ENCODE measurements at regions not wholly inside any gene's neighbourhood (a gene's known extent, or its start where the extent isn't known, plus 50 kb on each side); places are given as distances from the start of the nearest gene placed in this dataset.

DNA sequence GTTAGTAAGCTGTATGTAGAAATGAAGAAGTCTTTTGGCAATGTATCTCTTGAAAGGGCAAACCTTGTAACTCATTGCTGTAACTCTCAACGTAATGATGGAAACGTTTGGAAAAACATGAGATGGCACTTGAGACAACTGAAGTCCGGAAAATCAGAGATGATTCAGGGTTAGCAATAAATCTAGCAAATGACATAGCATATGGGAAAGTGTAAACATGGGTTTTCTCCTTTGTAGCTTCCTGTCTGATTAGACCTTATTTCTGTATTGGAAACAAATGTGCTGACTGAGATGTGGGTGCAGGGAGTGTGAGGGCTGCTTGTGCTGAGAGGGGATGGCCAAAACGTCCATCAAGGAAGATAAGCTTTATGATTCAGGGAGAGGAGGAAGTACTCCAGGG lies 110.7 kb upstream of the FAM20A start:
- intact Hi-C loops (cut with DNase I): no loop called here
- DNase-seq: no peak

DNA sequence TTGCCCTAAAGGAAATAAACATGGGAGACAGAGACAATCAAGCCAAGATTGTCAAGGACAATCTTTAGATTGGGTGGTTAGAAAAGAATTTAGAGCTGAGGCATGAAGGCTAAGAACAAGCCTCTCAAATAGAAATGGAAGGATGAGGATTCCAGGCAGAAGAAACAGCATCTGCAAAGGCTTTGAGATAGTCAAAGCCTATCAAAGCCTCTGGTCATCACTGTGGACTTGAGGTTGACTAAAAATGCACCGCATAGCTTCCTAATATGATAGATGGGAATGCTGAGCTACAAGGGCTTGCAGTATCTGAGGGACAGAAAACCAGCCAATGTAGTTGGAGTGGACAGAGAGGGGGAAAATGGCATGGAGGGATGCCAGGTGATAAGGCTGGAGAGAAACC lies 109.8 kb upstream of the FAM20A start:
- intact Hi-C loops (cut with DNase I): no loop called here

DNA sequence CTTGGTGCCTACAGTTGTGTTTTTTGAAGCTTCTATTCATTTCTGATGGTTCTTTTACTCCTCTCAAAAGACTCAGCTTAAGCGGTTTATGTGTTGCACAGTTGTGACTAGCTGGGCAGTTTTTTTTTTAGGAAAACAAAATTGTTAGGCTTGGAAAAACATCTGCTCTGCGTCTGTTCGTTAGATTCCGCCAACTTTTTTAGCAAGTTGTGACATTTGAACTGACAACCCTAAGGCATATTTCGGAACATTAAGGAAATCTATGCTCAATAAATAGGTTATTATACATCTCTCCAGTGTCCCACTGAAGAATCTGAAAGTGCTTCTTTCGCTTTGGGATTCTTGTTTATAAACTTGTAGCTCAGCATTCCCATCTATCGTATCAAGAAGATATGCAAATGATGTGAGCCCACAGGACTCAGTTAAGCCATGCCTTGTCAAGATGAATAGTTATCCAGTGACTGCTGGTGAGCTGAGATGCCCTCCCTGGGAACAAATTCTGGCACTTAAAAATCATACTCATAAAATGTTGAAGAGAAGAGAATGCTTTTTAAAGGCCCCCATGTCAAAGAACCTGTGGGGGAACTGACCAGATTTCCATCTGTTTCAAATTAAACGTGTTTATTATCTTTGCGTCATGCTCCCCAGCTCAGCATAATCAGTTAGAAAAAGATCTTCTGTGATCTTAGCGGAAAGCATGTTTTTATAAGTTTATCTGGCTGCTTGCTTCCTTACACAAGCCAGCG lies 109.0 kb upstream of the FAM20A start:
- intact Hi-C loops (cut with DNase I): no loop called here
- DNase-seq: no peak

More for the DNA sequence above, 109.8 kb upstream of the FAM20A start:
- no peak for DNase-seq

DNA sequence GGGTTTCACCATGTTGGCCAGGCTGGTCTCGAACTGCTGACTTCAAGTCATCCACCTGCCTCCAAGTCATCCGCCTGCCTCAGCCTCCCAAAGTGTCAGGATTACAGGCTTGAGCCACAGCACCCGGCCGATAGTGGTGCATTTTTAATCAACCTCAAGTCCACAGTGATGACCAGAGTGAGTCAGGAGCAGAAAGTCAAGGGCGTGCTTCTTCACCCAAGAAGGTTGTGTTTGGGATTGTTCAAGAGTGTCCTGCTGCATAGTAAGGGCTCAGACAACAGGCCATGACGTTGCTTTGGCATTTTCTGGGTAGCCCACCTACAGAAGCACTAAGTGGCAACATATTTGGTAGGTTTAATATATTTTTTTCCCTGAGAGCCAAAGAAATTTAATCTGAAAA lies 108.3 kb upstream of the FAM20A start:
- no peak for DNase-seq
- intact Hi-C loops (cut with DNase I): no loop called here

DNA sequence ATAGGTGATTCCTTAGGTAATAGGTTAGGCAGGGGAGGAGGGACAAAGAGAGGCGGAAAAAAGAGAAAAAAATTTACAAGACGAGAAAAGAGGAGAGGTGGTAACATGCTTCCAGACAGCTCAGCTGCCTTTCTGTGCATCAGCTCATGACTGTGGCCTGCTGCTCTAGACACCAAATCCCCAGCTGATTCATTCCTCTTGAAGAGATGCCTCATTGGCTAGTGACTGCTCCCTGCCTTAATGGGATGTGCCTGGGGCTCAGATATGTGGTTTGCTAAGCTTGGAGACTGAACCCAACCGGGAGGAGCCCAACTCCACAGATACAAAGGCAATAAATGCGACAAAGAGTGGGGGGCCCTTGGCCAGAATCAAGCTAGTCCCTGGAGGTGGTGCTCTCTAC lies 105.9 kb upstream of the FAM20A start:
- peak in 5 of 42 donors; percentile 1 to 41 (median 16) for DNase-seq
- intact Hi-C loops (cut with DNase I): no loop called here

DNA sequence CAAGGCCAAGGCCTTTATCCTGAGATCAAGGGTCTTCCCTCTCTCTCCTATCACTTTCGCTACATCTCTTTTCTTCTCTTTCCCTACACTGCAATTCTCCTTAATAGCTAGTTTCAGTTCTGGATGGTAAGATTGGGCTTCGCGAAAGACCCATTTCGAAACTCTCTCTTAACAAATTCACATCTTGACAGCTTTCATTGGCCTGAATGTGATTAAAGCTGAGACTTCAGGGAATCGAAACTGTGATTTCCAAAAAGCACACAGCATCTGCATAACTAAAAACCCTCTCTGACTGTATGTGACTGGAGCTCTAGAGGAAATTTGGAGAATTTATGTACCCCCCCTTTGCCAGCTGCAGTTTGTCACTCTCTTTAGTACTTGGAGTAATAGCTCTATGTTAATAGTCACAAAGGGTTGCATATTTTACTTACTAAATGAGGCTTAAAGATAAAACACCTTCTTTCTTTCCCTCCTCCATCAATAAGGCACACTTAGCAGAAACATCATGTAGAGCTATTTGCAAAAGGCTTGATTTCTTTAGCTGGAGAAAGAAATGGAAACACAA lies 105.3 kb upstream of the FAM20A start:
- intact Hi-C loops (cut with DNase I): no loop called here
- DNase-seq: peak in 1 of 42 donors; percentile 4

DNA sequence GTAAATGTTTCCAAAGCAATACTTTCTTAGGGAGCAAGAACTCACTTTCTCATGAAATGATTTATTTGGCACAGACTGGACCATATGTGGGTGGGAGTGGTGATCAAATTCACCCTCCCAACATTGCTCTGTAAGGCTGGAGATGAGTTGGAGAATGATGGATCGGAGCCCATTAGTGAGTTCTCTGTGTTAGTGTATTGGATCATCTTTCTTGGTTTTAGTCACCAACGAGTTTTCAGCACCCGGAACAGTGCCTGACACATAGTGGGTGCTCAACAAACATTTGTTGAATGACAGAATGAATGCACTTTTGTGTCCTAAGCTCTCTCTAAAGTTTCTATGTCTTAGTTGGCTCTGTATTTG lies 104.5 kb upstream of the FAM20A start:
- DNase-seq: no peak
- intact Hi-C loops (cut with DNase I): no loop called here

DNA sequence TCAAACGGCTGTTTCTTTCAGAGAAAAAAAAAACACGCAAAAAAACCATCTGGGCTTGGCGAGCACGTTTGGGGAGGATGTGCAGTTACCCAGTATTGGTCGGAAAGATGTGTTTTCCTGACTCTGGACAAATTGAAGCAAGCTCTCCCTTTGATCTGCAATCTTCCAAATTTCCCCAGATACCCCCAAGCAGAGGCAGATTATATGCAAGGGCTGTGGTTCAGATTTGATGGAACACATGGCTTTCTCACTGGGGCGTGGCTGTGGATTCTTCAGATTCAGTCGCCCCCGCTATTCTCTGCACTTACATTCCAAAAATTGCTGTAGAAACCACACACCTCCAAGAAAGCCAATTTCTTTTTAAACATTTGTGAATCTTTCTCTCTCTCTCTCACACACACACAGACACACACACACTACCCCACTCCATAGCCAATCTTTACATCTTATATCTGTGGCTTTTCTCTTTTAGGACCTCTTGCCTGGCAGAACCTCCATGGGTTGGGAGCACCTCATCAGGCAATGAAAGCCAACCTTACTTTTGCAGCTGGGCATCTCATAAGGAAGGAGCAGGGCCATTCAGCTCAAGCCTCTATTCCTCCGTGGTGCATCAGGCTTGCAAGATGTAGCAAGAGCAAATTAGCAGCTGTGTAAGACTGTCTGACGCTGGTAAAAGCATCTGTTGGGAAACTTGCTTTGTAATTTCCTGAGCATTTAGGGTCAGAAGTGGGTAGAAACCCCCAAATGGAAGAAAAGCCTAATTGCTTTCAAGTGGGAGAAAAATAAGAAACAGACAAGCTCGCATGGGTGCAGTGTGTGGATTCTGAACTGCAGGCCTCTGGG lies 103.9 kb upstream of the FAM20A start:
- DNase-seq: peak in 34 of 42 donors; percentile 4 to 76 (median 32)
- intact Hi-C loops (cut with DNase I): no loop called here

DNA sequence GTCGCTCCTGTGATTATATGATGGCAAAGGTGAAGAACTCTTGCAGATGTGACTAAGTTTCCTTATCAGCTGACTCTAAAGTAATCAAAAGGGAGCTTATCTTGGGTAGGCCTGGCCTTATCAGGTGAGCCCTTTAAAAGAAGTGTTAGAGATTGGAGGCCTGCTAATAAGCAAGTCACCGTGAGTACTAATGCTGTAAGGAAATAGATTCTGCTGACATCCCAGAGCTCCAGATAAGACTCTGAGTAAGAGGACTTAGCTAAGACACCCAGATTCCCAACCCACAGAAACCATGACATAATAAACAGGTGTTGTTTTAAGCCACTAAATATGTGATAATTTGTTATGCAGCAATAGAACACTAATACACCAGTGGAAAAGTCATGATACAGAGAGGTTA lies 99.9 kb upstream of the FAM20A start:
- intact Hi-C loops (cut with DNase I): no loop called here
- no peak for DNase-seq

DNA sequence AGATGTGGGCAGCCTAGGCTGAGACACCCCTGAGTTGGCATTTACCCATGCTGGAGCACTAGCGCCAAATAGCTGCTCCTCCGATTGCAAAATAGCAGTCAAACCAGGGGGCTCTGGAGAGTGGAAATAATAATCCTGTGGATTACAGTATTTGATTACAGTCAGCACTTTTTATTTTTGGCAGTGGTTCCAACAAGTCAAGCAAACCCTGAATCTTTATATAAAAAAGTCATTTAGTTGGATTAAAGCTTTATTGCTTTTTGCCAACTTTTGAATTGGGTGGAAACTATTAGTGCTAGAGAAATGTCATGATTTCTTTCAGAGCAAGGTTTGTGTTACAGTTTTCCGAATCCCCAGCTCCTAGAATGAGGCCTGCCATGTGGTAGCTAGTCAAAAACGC lies 99.3 kb upstream of the FAM20A start:
- intact Hi-C loops (cut with DNase I): no loop called here

DNA sequence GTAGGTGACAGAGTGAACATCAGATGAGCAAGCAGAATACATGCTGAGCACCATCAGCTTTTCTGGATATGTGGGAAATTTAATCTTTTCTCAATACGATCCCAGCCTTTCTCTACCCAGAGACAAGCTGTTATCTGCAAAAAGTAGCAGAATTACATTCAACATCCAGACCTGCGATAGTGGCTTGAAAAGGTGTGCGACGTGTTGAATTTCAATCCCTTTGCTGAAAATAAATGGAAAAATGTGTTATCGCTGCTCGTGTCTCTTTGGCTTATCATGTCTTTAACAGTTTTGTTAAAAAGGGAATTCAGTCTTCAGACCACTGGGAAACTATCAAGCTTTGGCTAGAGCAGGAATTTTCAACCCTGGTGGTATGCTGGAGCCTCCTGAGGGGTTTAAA lies 98.8 kb upstream of the FAM20A start:
- DNase-seq: no peak
- intact Hi-C loops (cut with DNase I): no loop called here

More for the DNA sequence above, 99.3 kb upstream of the FAM20A start:
- DNase-seq: no peak

DNA sequence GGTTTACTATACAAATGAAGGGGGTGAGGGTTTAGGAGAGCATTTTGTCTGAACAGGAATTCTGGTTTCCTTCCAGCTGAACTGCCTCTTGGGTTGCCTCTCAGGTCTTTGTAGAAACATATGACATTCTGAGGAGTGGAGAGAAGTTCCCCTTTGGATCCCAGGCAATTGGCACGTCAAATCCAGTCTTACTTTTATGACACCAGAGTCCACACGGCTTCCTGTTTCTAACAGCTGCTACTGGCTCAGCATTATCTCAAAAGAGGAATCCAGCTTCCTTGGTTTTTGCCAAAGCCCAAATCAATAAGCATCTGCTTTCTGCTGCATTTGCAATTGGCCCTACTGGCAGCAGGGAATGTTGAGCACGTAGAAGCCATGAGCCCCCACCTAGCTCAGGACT lies 97.6 kb upstream of the FAM20A start:
- peak in 6 of 42 donors; percentile 3 to 26 (median 10) for DNase-seq
- intact Hi-C loops (cut with DNase I): no loop called here

DNA sequence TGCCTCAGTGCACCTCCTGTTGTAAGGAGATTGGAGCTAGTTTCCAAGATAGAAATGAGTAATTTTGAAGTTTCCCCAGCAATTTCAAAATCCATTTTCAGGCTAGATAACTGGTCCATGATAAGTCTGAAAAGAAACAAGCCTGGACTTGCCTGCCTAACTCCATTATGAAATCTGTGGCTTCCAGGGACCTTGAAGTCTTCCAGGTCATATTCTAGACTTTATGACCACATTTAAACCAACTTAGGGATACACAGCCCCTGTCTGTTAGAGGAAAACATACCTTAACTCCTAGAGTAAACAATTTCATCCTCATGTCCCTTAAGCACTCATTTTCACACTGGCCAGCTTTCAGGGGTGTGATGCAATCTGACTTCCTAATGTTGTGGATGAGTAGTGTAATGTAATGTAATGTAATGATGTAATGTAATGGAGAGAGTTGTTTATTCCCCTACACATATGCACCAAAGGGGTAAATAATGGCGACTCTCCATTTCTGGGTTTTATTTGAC lies 96.7 kb upstream of the FAM20A start:
- intact Hi-C loops (cut with DNase I): no loop called here
- DNase-seq: no peak

DNA sequence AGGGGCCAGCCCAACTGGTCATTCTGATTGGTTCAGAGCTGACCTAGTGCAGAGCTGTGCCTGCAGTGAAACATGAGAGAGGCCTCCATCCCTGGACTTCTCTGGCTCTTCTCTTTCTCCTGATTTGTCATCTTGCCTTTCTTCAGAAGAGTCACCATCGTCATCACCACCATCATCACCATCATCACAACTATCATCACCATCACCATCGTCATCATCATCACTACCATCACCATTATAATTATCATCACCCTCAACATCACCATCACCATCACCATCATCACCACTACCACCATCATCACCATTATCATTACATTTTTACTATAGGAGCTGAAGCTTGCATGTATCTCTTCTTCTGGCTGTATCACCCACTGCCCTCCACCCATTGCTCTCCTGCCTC lies 94.5 kb upstream of the FAM20A start:
- intact Hi-C loops (cut with DNase I): no loop called here
- no peak for DNase-seq

DNA sequence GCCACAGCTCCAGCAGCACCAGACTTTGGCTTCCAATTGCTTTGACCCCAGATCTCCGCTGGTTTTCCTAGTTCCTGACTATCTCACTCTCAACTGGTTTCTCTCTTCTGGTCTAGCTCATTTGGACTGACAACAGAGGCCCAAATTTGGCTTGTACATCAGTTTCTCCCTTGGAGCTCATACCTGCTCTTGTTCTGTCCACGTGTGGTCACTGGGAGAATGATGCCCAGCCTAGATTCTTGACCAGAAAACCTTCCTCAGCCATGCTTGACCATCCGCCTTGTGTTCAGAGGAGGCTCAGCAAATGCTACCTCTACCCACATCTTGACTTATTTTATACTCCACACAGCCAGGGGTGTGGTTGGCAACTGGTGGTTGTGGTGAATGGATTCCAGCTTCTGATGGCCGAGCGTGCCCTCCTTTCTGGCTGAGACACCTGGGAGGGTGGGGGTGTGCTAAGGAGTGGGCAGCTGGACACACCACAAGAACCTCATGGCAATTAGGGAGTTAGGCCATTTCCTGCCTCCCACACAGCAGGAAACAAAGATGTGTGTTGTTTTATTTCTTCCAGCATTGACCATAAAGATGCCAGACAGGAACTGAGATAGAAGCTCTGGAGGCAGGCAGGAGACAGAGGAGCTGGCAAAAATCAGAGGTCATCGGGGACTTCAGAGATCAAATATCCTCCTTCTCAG lies 93.8 kb upstream of the FAM20A start:
- intact Hi-C loops (cut with DNase I): no loop called here
- no peak for DNase-seq

DNA sequence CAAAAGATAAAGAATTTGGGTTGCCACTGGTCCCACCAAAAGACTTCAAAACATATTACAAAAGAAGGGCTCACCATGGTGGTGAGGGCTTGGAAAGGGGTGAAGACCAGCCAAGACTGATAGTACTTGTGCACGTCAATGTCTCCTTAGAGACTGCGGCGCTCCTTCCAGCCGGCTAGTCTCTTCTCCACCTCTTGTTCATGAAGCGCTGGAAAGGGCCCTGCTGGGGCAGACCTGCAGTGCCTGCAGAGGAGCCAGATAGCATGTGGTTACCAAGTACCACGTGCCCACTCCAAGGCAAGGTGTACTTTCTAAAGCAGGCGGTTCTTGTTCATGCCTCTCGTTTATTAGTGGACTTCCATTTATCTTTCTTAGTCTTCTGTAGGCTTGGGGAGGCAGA lies 92.7 kb upstream of the FAM20A start:
- intact Hi-C loops (cut with DNase I): no loop called here
- DNase-seq: no peak

DNA sequence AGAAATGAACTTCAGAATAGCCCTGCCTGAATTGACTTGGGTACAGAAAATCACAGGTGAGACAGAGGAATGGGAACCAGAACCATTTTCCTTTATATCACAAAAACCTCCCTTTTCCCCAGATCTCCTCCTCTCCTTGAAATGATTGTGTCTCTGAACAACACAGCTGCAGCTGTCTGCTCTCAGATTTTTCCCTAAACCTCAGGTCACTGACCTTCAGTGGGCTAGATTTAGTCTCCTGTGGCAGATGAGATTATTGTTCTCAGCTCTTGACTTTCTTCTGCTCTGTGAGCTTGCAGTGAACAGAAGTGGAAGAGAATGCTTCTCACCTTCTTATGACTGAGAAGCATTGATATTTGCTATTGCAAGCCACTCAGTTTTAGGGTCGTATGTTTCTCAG lies 92.3 kb upstream of the FAM20A start:
- no peak for DNase-seq
- intact Hi-C loops (cut with DNase I): no loop called here

DNA sequence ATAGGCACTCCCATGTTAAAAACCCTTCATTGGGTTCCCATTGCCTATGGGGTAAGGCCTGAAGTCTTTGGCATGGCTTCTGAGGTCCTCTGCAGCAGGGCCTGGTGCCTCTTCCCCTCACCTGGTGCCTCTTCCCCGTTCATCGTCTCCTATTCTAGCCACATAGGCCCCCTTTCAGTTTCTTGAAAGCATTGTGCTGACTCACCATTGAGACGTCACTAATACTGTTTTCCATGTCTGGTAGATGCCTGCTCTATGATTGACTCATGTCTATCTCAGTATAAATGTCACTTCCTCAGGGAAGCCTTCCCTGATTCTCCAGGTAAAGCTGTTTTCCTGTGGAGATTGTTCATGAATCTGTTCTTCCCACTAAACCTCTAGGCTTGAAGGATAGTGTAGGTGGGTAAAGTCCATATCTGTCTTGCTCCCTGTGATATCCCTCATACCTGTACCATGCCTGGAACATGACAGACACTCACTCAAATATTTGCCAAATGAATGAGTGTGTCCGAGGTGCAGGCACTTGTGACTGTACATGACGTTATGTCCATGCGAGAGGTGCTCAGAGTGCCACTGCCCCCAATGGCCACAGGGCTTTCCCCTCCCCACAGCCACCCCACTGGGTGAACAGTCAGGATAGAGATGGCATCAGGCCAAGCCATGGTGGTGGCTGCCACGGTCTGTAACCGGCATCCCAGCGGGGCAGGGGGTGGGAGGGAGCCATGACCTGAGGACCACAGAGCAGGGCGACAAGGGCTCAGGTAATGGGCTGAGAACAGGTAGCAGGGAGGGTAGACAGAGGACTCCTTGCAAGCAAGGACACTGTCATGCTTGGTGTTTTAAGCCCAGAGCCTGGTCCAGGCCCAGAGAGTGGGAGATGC lies 85.2 kb upstream of the FAM20A start:
- intact Hi-C loops (cut with DNase I): no loop called here

DNA sequence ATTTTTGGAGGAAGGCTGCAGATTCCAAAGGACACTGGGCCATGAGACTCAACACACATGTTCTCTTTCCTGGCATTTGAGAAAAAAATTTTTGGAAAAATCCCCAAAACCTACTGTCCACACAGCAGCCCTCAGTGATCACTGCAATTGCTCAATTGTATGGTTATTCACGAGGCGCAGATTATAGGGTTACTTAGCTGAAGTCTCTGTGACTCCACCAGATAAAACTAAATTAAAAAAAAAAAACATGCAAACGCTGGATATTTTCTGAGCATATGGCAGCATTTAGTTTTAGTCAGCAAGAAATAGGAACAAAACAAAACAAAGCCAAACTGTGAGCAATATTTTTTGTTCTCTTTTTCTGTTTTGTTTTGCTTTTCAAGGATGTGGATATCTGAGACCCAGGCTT lies 83.8 kb upstream of the FAM20A start:
- intact Hi-C loops (cut with DNase I): no loop called here
- DNase-seq: no peak

More for the DNA sequence above, 85.2 kb upstream of the FAM20A start:
- DNase-seq: no peak

Data from head of caudate nucleus (tissue), 42 donors.